RCC 7860 (cell line): ENCODE measurements at regions not wholly inside any gene's neighbourhood (a gene's known extent, or its start where the extent isn't known, plus 50 kb on each side); places are given as distances from the start of the nearest gene placed in this dataset.

ENCODE experiments used
- DNase-seq: peaks from one replicate; pipeline ENCODE4 v3.0.0-alpha.2; 2015; ENCODE audit warnings: low spot score
- FAIRE-seq: peaks from 2 replicates; lab custom pipeline; 2012; peaks lifted over from hg19 to GRCh38; lab: Jason Lieb, UNC

DNA sequence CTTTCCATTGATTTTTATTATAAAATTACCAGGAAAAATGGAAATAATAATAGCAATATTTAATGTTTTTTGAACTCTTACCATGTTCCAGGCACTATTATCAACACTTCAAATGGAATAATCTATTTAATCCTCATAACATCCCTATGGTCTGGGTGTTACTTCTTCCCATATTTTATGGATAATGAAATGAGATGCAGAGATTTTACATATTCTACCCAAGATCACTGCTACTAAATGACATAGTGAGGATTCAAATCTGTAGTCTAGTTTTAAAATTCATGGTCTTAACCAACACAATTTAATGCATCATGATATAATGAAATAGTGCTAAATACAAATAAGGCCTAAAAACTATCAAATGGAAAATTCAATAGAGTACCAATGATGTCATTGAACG, 70.4 kb upstream of the COL3A1 start:
- FAIRE-seq (no peak), DNase-seq (no peak)

DNA sequence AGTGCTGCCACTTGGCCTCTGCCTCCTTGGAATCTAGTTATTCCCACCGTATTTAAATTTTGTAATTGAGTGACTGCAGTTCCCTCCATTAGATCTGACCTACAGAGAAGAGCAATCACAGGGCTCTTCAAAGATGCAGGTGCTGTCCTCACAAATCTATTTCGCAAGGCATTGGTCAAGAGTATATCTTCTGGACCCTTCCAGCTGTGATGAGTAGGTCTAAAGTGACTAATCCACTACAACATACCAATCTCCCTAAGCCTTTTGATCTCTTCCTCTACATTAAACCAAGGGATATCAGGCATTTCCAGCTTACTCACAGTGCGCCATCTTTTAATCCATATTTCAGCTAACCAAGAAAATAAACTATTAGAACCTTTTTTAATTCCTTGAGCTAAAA, 65.1 kb upstream of the COL3A1 start:
- FAIRE-seq, result no peak
- no peak for DNase-seq

DNA sequence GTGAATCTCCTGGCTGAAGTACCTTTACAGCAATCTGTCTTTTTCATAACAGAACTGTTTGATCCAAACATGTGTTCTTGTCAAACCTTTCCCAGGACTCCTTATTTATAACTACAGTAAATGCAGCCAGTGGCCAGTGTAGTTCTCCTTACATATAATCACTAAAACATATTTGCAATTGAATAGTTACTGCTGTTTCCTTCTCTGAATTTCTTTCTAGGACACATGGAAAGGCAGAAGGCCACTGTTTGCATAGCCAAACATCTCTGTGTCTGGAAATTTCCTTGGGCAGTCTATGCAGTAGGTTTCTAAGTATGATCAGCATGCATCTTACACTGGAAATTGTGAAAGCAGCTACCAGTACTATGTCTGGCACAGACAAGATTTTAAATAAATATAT, 57.4 kb upstream of the COL3A1 start:
- DNase-seq (no peak), FAIRE-seq (no peak)

DNA sequence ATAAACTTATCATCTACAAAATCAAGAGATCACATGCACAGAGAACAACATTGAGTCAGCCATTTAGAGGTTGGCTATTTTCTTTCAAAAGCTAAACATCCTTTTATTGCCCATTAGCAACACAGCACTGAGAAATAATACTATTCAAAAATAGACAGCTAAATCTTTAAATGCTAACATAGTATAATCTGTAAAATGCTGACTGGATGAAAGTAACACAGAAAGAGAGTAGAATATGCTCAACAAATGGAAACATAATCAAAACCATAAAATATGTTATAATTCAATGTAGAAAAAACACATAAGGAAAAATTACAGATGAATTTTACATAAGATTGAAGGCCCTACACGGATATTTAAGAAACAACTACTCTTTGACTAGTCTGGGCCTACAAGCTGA, 56.5 kb upstream of the COL3A1 start:
- no peak for FAIRE-seq
- no peak for DNase-seq

DNA sequence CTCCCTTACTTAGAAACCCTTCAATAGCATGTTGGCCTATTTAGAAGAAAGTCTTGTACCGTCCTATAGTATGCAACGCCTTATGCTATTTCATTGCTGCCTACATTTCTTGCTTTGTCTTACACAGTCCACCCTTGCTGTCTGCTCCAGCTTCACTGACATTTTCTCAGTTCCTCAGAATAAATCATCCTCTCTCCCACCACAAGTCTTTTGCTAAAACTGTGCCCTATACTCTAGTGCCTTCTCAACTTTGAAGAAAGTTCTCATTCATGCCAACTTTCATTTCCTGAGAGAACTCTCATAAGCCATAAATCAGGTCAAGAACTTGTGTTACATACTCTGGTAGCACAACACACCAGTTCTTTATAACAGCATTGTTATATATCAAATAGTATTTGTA, 54.3 kb upstream of the COL3A1 start:
- FAIRE-seq (no peak), DNase-seq (no peak)

DNA sequence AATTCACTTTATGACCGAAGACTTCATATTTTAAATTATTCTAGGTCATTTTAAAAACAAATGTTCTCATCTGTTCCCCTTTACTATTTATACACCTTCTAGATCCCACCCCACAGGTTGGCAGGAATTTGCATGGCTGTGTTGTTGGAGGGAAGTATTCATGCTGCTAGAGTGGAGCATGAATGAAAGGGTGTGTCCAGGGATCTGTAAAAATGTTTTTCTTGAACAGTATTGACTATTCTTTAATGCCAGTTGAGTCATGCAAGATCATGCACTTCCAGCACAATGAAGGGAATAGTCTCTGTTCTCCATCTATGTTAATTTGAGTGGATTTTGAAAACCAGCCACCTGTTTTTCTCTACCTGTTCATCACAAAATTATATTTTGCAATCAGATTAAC, 52.0 kb upstream of the COL3A1 start:
- DNase-seq, result no peak
- FAIRE-seq, result no peak
